Naive thymus-derived CD4-positive, alpha-beta T cell (primary cell): ENCODE measurements at regions not wholly inside any gene's neighbourhood (a gene's known extent, or its start where the extent isn't known, plus 50 kb on each side); places are given as distances from the start of the nearest gene placed in this dataset.
"Not testable (repeated sequence)": the region's sequence is repeated elsewhere in the genome, so short reads cannot be mapped to it uniquely, and the experiment has no call there.

Experiments
- ATAC-seq: fragments of 150-1000 bp; cut with Tn5 transposase; 2 replicates; pipeline ENCODE4 v1.10.0; 2021; ENCODE audit warnings: mild to moderate bottlenecking, moderate library complexity
- CTCF ChIA-PET: fragments of 350-600 bp; sonication (Branson Sonifier 250); formaldehyde crosslinking; loops from one replicate; lab custom pipeline; 2021; ENCODE audit warnings: antibody characterized with exemption; lab: Charles Lee
- POLR2A ChIA-PET: fragments of 350-600 bp; sonication (Branson Sonifier 250); formaldehyde crosslinking; loops from one replicate; lab custom pipeline; 2021; ENCODE audit warnings: antibody characterized with exemption, inconsistent platforms; lab: Charles Lee
- DNase-seq, 9 donors: peaks; one replicate each; pipeline versions ENCODE4 v3.0.0 to v3.0.0-alpha.2; 2020 to 2022; ENCODE audit warnings: mixed read lengths in 1 of 9
- H3K27ac ChIP-seq: one replicate; pipeline ENCODE4 v1.7.0; 2013; ENCODE audit warnings: mild to moderate bottlenecking, low read depth, low read length, moderate library complexity
- H3K27me3 ChIP-seq, 2 donors: one replicate each; pipeline ENCODE4 v1.7.0; 2013; ENCODE audit warnings: low read length in 2 of 2, mild to moderate bottlenecking in 2 of 2, moderate library complexity in 2 of 2; ENCODE audit not compliant: control insufficient read depth in 2 of 2, insufficient read depth in 2 of 2
- H3K36me3 ChIP-seq, 3 experiments: 1 replicate in 2 of 3; 2 replicates in 1 of 3; pipeline ENCODE4 v1.7.0; 2013; ENCODE audit warnings: low read length in 3 of 3, mild to moderate bottlenecking in 3 of 3, moderate library complexity in 1 of 3; ENCODE audit not compliant: insufficient read depth in 3 of 3, control insufficient read depth in 2 of 3
- H3K4me1 ChIP-seq, 2 donors: one replicate each; pipeline ENCODE4 v1.7.0; 2013; ENCODE audit warnings: low read length in 2 of 2, mild to moderate bottlenecking in 2 of 2, moderate library complexity in 1 of 2; ENCODE audit not compliant: control insufficient read depth in 2 of 2, insufficient read depth in 2 of 2
- H3K4me3 ChIP-seq: 2 replicates; pipeline ENCODE4 v1.7.0; 2013; ENCODE audit warnings: mild to moderate bottlenecking, low read length
- H3K9me3 ChIP-seq, 3 experiments: 1 replicate in 2 of 3; 2 replicates in 1 of 3; pipeline ENCODE4 v1.7.0; 2013; ENCODE audit warnings: low read length in 3 of 3; ENCODE audit not compliant: control insufficient read depth in 2 of 3
- H3K27ac Mint-ChIP-seq, 9 donors: one replicate each; pipeline ENCODE4 v1.8.0; 2020 to 2022; ENCODE audit warnings: mixed read lengths in 9 of 9, mild to moderate bottlenecking in 8 of 9, moderate library complexity in 5 of 9, inconsistent platforms in 2 of 9
- H3K27me3 Mint-ChIP-seq, 5 donors: one replicate each; pipeline ENCODE4 v1.8.0; 2021 to 2022; ENCODE audit warnings: mixed read lengths in 5 of 5, mild to moderate bottlenecking in 1 of 5
- H3K36me3 Mint-ChIP-seq, 5 donors: one replicate each; pipeline ENCODE4 v1.8.0; 2020 to 2022; ENCODE audit warnings: mixed read lengths in 5 of 5, mild to moderate bottlenecking in 3 of 5, inconsistent platforms in 1 of 5
- H3K4me1 Mint-ChIP-seq, 7 donors: one replicate each; pipeline ENCODE4 v1.8.0; 2020 to 2022; ENCODE audit warnings: mixed read lengths in 7 of 7, mild to moderate bottlenecking in 3 of 7, inconsistent platforms in 1 of 7
- H3K4me3 Mint-ChIP-seq, 10 donors: one replicate each; pipeline ENCODE4 v1.8.0; 2020 to 2022; ENCODE audit warnings: mild to moderate bottlenecking in 10 of 10, mixed read lengths in 10 of 10, moderate library complexity in 6 of 10, inconsistent platforms in 2 of 10
- H3K9me3 Mint-ChIP-seq, 11 donors: one replicate each; pipeline ENCODE4 v1.8.0; 2020 to 2022; ENCODE audit warnings: mixed read lengths in 11 of 11, mild to moderate bottlenecking in 4 of 11, inconsistent platforms in 1 of 11, moderate library complexity in 1 of 11
- intact Hi-C, 2 donors: fragments of 100-400 bp; cut with micrococcal nuclease; formaldehyde crosslinking; loops; one replicate each; pipeline ENCODE4 v1.15.1; 2023

DNA sequence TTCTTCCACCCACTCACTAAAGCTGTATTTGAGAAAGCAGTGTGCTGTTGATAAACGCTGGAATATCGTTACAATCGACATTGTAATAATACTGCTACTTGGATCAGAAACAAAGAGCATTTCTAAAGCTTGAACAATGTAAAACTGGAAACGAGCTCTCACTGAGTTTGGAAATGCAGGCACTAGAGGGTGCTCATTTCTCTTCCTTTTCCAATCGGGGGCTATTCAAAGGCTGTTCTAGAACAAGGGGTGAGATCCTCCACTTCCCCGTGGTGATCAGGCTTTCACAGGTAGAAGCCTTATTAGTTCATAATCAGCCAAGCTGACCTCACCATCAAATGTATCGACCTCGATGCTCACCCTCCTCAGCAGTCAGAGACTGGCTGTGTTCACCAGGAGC is 245.3 kb upstream of the PRSS1 start:
- POLR2A ChIA-PET, H3K9me3 ChIP-seq: not testable (repeated sequence)

DNA sequence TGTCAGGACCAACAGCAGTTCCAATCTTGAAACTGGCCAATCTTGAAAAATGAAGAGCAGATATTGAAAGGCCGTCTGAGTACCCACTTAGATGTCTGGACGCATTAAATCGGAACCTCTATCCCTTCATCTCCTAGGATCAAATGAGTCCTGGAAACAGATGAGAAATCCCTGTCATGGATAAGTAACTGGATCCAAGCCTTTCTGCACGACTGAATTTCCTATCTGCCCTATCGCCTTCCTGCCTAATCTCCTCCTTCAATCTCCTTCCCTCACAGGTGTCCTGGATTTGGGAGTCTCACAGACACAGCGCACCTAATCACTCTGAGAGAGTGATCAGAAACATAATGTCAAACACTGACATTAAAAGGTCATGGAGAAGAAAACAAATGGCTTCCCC is 245.2 kb upstream of the PRSS58 start:
- ATAC-seq = no peak
- H3K4me3 Mint-ChIP-seq = no peak overlapping the region
- POLR2A ChIA-PET = no interaction called here

More for the DNA sequence above, 245.3 kb upstream of the PRSS1 start:
- H3K4me1 ChIP-seq = peaks cover 5 to 43% of the 10 kb centered on the region in 2 donors
- Mint-ChIP-seq H3K27me3 (peaks cover 0 to 22% (median 0%) of the 10 kb centered on the region in 5 donors), H3K4me1 (peaks cover 15 to 58% (median 50%) of the 10 kb centered on the region in 7 donors)
- DNase-seq, H3K4me3 Mint-ChIP-seq, H3K27ac ChIP-seq, intact Hi-C loops, H3K27me3 ChIP-seq, H3K36me3 ChIP-seq, H3K4me3 ChIP-seq, ATAC-seq, H3K27ac Mint-ChIP-seq, H3K9me3 Mint-ChIP-seq, H3K36me3 Mint-ChIP-seq, CTCF ChIA-PET: not testable (repeated sequence)

DNA sequence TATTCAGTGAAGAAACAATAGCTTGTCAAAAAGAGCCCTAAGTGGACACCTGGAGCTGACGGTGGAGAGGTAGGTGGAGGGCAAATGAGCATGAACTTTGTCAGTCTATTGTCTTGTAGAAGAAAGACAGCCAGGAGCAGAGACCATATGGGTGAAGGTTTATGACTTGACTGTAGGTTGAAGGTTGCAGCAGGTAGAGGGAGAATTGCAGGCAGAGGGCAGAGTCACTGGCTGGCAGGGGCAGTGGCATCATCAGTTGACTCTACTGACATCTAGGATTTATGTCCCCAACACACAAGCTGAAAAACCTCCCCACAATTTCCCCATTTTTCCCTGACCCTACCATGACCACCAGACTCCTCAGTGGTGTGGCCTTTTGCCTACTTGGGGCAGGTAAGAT is 243.6 kb upstream of the PRSS58 start:
- Mint-ChIP-seq H3K36me3 (peaks cover 0 to 3% (median 0%) of the 10 kb centered on the region in 5 donors), H3K4me3 (peak overlapping the region in 1 of 10 donors; percentile 81), H3K27me3 (peaks cover 0 to 27% (median 0%) of the 10 kb centered on the region in 5 donors), H3K27ac (peak overlapping the region in 8 of 9 donors; percentile 86 to 100 (median 97)), H3K4me1 (peaks cover 13 to 53% (median 51%) of the 10 kb centered on the region in 7 donors), H3K9me3 (no peaks in the 10 kb centered on the region)
- ChIA-PET CTCF (interaction anchor here (0.9 to 8.6 kb wide), 7 partner anchors 9 to 41 kb away, joined by 3 to 79 read pairs (median 4); no protein-coding TSS in a partner anchor), POLR2A (interaction anchor here (0.9 to 6.5 kb wide), 6 partner anchors 8 to 342 kb away, joined by 3 to 51 read pairs (median 6); no protein-coding TSS in a partner anchor)
- DNase-seq (no peak), ATAC-seq (no peak)
- Histone ChIP-seq H3K4me1 (peaks cover 5 to 40% of the 10 kb centered on the region in 2 donors), H3K27ac (no peak overlapping the region), H3K9me3 (no peaks in the 10 kb centered on the region), H3K27me3 (no peaks in the 10 kb centered on the region), H3K36me3 (no peaks in the 10 kb centered on the region), H3K4me3 (no peak overlapping the region)
- intact Hi-C loops = loop anchor here in 1 of 2 donors (2.0 kb wide), 1 partner anchor 15 kb away; no protein-coding TSS in a partner anchor

More for the DNA sequence above, 245.2 kb upstream of the PRSS58 start:
- Mint-ChIP-seq H3K4me1 (peaks cover 8 to 52% (median 48%) of the 10 kb centered on the region in 7 donors), H3K36me3 (peaks cover 0 to 3% (median 0%) of the 10 kb centered on the region in 5 donors), H3K27ac (peak overlapping the region in 4 of 9 donors; percentile 37 to 97 (median 78)), H3K27me3 (peaks cover 0 to 22% (median 0%) of the 10 kb centered on the region in 5 donors), H3K9me3 (no peaks in the 10 kb centered on the region)
- Histone ChIP-seq H3K36me3 (no peaks in the 10 kb centered on the region), H3K27ac (no peak overlapping the region), H3K4me3 (no peak overlapping the region), H3K4me1 (peaks cover 5 to 36% of the 10 kb centered on the region in 2 donors), H3K9me3 (no peaks in the 10 kb centered on the region), H3K27me3 (no peaks in the 10 kb centered on the region)
- intact Hi-C loops = no loop called here
- DNase-seq = no peak
- CTCF ChIA-PET = interaction anchor here (1.4 kb wide), 1 partner anchor 13 kb away, joined by 3 read pairs; no protein-coding TSS in a partner anchor

DNA sequence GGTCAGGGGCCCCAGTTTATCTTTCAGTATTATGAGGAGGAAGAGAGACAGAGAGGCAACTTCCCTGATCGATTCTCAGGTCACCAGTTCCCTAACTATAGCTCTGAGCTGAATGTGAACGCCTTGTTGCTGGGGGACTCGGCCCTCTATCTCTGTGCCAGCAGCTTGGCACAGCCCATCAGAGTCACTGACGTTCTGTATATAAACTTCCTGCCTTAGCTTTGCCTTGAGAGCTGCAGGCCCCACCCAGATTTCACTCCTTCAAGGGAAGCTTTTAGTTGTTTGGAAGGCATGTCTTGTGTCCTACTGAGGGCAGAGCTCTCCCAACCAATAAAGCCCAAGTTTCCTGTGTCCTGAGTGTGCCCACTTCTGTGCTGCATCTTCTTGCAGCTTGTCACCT is 242.5 kb upstream of the PRSS58 start:
- Histone ChIP-seq H3K4me3 (peak overlapping the region; percentile 37), H3K36me3 (no peaks in the 10 kb centered on the region), H3K4me1 (peaks cover 5 to 47% of the 10 kb centered on the region in 2 donors), H3K9me3 (no peaks in the 10 kb centered on the region), H3K27ac (peak overlapping the region; percentile 76), H3K27me3 (no peaks in the 10 kb centered on the region)
- ChIA-PET CTCF (interaction anchor here (0.7 to 8.6 kb wide), 13 partner anchors 9 to 312 kb away, joined by 3 to 79 read pairs (median 4); no protein-coding TSS in a partner anchor), POLR2A (interaction anchor here (0.7 to 6.5 kb wide), 8 partner anchors 9 to 297 kb away, joined by 3 to 51 read pairs (median 6); no protein-coding TSS in a partner anchor)
- H3K27ac Mint-ChIP-seq = peak overlapping the region; percentile 86 to 100 (median 97)
- peak; percentile 80 for ATAC-seq
- H3K4me3 Mint-ChIP-seq = peak overlapping the region; percentile 56 to 88 (median 82)
- H3K27me3 Mint-ChIP-seq = peaks cover 0 to 23% (median 0%) of the 10 kb centered on the region in 5 donors
- H3K9me3 Mint-ChIP-seq = no peaks in the 10 kb centered on the region
- H3K4me1 Mint-ChIP-seq = peaks cover 18 to 63% (median 58%) of the 10 kb centered on the region in 7 donors
- peaks cover 0 to 3% (median 0%) of the 10 kb centered on the region in 5 donors for H3K36me3 Mint-ChIP-seq
- DNase-seq = peak in 7 of 9 donors; percentile 26 to 63 (median 55)
- intact Hi-C loops = loop anchor here (1.0 to 2.0 kb wide), 2 partner anchors 8 to 16 kb away; no protein-coding TSS in a partner anchor

DNA sequence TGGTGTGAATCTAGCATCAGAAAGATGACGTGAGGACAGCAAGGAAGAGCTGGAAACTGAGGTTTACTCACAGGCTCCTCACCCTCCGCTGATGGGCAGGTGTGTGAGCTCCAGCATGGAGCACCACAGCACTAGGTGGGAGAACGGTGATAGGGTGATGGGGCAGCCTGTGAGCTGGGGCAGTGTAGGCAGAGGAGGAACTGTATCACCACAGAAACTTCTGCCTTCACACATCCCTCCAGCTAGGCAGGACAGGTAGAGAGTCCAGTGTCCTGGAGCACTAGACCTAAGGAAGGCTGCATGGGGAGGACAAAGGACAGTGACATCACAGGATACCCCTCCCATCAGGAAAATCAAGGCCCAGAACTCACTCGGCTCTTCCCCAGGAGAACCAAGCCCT is 241.8 kb upstream of the PRSS58 start:
- no peaks in the 10 kb centered on the region for H3K27me3 ChIP-seq
- CTCF ChIA-PET = interaction anchor here (0.6 to 8.6 kb wide), 8 partner anchors 20 to 313 kb away, joined by 3 to 79 read pairs (median 4); no protein-coding TSS in a partner anchor
- POLR2A ChIA-PET = interaction anchor here (1.0 to 6.5 kb wide), 9 partner anchors 10 to 308 kb away, joined by 3 to 51 read pairs (median 7); no protein-coding TSS in a partner anchor
- intact Hi-C loops = loop anchor here (1.0 to 5.0 kb wide), 3 partner anchors 9 to 37 kb away; no protein-coding TSS in a partner anchor
- H3K9me3 Mint-ChIP-seq = no peaks in the 10 kb centered on the region
- peaks cover 5 to 47% of the 10 kb centered on the region in 2 donors for H3K4me1 ChIP-seq
- DNase-seq = no peak
- H3K9me3 ChIP-seq = no peaks in the 10 kb centered on the region
- H3K4me3 ChIP-seq = peak overlapping the region; percentile 37
- H3K27ac ChIP-seq = peak overlapping the region; percentile 76
- H3K36me3 Mint-ChIP-seq = peaks cover 0 to 3% (median 0%) of the 10 kb centered on the region in 5 donors
- H3K27ac Mint-ChIP-seq = peak overlapping the region; percentile 86 to 100 (median 97)
- H3K36me3 ChIP-seq = no peaks in the 10 kb centered on the region
- peaks cover 18 to 64% (median 58%) of the 10 kb centered on the region in 7 donors for H3K4me1 Mint-ChIP-seq
- peak overlapping the region; percentile 23 to 88 (median 82) for H3K4me3 Mint-ChIP-seq
- peaks cover 0 to 15% (median 0%) of the 10 kb centered on the region in 5 donors for H3K27me3 Mint-ChIP-seq
- no peak for ATAC-seq

DNA sequence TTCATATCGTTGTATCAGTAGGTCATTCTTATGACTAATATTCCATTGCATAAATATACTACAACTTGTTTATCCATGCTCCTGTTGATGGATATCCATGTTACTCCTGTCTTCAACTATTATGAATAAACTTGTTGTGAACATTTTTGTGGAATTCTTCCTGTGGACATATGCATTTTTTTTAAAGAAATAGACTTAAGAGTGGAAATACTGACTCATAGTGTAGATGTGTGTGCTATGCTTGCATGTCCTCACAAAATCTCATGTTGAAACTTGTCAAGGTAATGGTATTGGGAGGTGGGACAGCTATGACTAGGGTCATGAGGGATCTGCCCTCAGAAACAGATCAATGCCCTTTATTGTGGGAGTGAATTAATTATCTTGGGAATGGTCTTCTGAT is 240.5 kb upstream of the PRSS58 start:
- ATAC-seq (no peak), DNase-seq (no peak)
- Histone ChIP-seq H3K27ac (peak overlapping the region; percentile 76), H3K4me3 (no peak overlapping the region), H3K36me3 (no peaks in the 10 kb centered on the region), H3K27me3 (no peaks in the 10 kb centered on the region), H3K4me1 (peaks cover 5 to 47% of the 10 kb centered on the region in 2 donors), H3K9me3 (no peaks in the 10 kb centered on the region)
- CTCF ChIA-PET = interaction anchor here (0.7 to 8.6 kb wide), 18 partner anchors 10 to 146 kb away, joined by 3 to 79 read pairs (median 8); no protein-coding TSS in a partner anchor
- Mint-ChIP-seq H3K4me1 (peaks cover 18 to 66% (median 58%) of the 10 kb centered on the region in 7 donors), H3K4me3 (peak overlapping the region in 6 of 10 donors; percentile 28 to 88 (median 56)), H3K36me3 (peaks cover 0 to 3% (median 0%) of the 10 kb centered on the region in 5 donors), H3K27ac (peak overlapping the region in 7 of 9 donors; percentile 36 to 100 (median 97)), H3K9me3 (no peaks in the 10 kb centered on the region), H3K27me3 (peaks cover 0 to 11% (median 0%) of the 10 kb centered on the region in 5 donors)
- POLR2A ChIA-PET = interaction anchor here (0.6 to 6.5 kb wide), 13 partner anchors 11 to 312 kb away, joined by 3 to 51 read pairs (median 5); no protein-coding TSS in a partner anchor
- intact Hi-C loops = loop anchor here in 1 of 2 donors (5.0 kb wide), 1 partner anchor 36 kb away; no protein-coding TSS in a partner anchor
